ENCODE measurements at regions not wholly inside any gene's neighbourhood (a gene's known extent, or its start where the extent isn't known, plus 50 kb on each side); places are given as distances from the start of the nearest gene placed in this dataset.

DNA sequence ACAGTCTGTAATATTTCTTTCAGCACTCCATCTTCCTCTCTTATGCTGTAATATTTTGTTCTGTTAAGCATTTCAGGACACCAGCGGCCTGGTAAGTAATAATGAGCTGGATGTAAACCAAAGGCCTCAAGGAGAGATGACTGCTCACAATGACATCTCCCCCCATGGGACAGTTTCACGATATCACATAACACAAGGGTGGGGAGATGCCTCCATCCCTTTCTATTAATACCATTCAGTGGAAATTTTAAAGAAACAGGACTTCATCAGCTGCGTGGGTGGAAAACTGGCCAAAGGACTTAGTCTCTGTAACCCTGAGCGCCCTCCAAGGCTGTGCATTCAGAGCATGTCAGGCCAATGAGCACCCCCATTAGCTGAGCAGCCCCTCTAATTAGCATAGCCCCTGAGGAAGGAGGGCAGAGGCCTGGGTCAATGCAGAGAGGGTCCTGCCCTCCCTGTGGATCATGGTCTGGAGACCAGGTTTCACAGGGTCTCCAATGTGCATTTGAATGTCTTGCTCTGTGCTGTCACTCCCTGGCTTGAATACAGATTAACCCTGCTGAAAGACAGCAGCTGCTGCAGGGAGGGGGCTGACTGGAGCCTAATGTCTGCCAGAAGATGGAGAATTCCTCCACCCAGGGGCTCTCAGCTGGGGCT lies 156.4 kb downstream of the HS3ST2 start:
- TF ChIP-seq NFIC (IDR thresholded peaks at IDR 0.05): no peak
- TF ChIP-seq CEBPB (IDR thresholded peaks at IDR 0.05): no peak
- no peak for TF ChIP-seq ZBTB7A (IDR thresholded peaks at IDR 0.05; ENCODE audit: low read depth)
- no peak for TF ChIP-seq RAD21 (IDR thresholded peaks at IDR 0.05; ENCODE audit: low read depth)
- TF ChIP-seq YY1 (IDR thresholded peaks at IDR 0.05; ENCODE audit: low read depth): no peak
- no peak for TF ChIP-seq FOXM1 (IDR thresholded peaks at IDR 0.05; ENCODE audit: borderline replicate concordance, low read depth)
- TF ChIP-seq TAF1 (IDR thresholded peaks at IDR 0.05; ENCODE audit: low read depth): no peak
- TF ChIP-seq, protein P1, sequence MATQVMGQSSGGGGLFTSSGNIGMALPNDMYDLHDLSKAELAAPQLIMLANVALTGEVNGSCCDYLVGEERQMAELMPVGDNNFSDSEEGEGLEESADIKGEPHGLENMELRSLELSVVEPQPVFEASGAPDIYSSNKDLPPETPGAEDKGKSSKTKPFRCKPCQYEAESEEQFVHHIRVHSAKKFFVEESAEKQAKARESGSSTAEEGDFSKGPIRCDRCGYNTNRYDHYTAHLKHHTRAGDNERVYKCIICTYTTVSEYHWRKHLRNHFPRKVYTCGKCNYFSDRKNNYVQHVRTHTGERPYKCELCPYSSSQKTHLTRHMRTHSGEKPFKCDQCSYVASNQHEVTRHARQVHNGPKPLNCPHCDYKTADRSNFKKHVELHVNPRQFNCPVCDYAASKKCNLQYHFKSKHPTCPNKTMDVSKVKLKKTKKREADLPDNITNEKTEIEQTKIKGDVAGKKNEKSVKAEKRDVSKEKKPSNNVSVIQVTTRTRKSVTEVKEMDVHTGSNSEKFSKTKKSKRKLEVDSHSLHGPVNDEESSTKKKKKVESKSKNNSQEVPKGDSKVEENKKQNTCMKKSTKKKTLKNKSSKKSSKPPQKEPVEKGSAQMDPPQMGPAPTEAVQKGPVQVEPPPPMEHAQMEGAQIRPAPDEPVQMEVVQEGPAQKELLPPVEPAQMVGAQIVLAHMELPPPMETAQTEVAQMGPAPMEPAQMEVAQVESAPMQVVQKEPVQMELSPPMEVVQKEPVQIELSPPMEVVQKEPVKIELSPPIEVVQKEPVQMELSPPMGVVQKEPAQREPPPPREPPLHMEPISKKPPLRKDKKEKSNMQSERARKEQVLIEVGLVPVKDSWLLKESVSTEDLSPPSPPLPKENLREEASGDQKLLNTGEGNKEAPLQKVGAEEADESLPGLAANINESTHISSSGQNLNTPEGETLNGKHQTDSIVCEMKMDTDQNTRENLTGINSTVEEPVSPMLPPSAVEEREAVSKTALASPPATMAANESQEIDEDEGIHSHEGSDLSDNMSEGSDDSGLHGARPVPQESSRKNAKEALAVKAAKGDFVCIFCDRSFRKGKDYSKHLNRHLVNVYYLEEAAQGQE (IDR thresholded peaks at IDR 0.05; ENCODE audit: low read depth): no peak
- TF ChIP-seq TEAD4 (IDR thresholded peaks at IDR 0.05): no peak
- TF ChIP-seq, protein P2, sequence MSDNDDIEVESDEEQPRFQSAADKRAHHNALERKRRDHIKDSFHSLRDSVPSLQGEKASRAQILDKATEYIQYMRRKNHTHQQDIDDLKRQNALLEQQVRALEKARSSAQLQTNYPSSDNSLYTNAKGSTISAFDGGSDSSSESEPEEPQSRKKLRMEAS (IDR thresholded peaks at IDR 0.05): no peak
- no peak for TF ChIP-seq EP300 (IDR thresholded peaks at IDR 0.05; ENCODE audit: borderline replicate concordance)
- no peak for TF ChIP-seq EGR1 (IDR thresholded peaks at IDR 0.05)
- TF ChIP-seq CREB1 (IDR thresholded peaks at IDR 0.05; ENCODE audit: low read depth): no peak
- no peak for TF ChIP-seq TCF12 (IDR thresholded peaks at IDR 0.05; ENCODE audit: low read depth)
- TF ChIP-seq, protein P3, sequence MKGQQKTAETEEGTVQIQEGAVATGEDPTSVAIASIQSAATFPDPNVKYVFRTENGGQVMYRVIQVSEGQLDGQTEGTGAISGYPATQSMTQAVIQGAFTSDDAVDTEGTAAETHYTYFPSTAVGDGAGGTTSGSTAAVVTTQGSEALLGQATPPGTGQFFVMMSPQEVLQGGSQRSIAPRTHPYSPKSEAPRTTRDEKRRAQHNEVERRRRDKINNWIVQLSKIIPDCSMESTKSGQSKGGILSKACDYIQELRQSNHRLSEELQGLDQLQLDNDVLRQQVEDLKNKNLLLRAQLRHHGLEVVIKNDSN (IDR thresholded peaks at IDR 0.05): no peak

DNA sequence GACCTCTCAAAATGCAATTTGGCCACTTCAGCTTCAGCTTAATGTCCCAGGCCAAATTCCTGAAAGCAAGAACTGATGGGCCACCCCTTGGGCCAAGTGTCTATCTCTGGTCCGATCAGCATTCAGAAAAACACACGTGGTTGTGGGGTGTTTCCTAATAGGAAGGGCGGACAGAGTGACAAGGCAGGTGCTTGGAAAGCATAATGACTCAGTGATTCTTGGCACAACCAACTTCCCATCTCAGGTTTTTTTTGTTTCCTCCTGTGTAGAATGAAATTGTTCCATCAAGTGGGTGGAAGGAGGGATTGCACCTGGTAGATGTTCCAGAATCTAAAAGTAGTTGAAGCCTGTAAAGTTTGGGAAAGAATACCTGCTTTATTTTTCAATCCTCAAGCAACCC lies 155.6 kb downstream of the HS3ST2 start:
- no peak for TF ChIP-seq ZBTB7A (IDR thresholded peaks at IDR 0.05; ENCODE audit: low read depth)
- no peak for TF ChIP-seq TCF12 (IDR thresholded peaks at IDR 0.05; ENCODE audit: low read depth)
- no peak for TF ChIP-seq EP300 (IDR thresholded peaks at IDR 0.05; ENCODE audit: borderline replicate concordance)
- TF ChIP-seq FOXM1 (IDR thresholded peaks at IDR 0.05; ENCODE audit: borderline replicate concordance, low read depth): no peak
- no peak for TF ChIP-seq TEAD4 (IDR thresholded peaks at IDR 0.05)
- TF ChIP-seq CREB1 (IDR thresholded peaks at IDR 0.05; ENCODE audit: low read depth): no peak
- TF ChIP-seq, protein P3 (IDR thresholded peaks at IDR 0.05): no peak

DNA sequence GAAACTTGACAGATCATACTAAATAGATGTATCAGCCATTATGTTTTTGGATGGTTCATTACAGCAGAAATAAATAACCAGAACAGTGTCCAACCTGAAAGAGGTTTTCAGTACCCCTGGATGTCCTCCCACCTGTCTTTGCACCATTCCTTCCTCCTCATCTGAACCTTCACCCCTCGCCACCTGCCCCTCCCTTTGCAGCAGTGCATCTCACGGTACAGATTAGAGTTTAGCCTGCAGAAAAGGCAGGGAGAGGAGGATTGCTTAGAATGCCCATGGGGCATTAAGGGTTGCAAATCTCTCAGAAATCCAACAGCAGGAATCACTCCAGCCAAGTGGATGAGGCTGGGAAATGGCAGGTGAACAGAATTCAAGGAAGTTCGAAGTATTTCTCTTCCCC lies 155.0 kb downstream of the HS3ST2 start:
- TF ChIP-seq EP300 (IDR thresholded peaks at IDR 0.05; ENCODE audit: borderline replicate concordance) (no peak), EGR1 (IDR thresholded peaks at IDR 0.05) (no peak), RAD21 (IDR thresholded peaks at IDR 0.05; ENCODE audit: low read depth) (no peak), FOXM1 (IDR thresholded peaks at IDR 0.05; ENCODE audit: borderline replicate concordance, low read depth) (no peak), TEAD4 (IDR thresholded peaks at IDR 0.05) (no peak), CEBPB (IDR thresholded peaks at IDR 0.05) (no peak)
- TF ChIP-seq, protein P1 (IDR thresholded peaks at IDR 0.05; ENCODE audit: low read depth): no peak

DNA sequence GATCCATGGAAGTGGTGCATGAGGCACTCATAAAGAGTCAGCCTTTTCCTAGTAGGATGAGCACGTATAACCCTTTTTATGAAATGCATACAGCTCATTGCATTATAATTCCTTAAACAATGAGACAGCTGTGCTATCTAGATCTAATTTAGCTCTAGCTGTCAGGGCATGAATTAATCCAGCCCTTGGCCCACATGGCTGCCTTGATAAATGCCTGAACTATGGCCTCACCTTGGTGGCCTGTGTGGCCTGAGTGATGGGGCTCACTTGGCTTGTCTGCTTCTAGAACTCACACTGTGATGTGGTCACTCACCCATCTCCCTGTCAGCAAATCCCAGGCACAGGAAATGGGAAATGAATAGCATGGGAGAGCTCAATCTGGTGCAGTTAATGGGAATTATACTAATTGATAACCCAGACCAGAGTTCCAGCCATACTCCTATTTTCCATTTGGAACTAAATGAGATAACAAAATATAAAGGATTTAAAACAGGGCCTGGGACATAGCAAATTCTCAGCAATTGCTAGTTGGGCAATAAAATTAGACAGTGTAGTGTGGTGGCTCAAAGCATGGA lies 153.6 kb downstream of the HS3ST2 start:
- TF ChIP-seq, protein P3 (IDR thresholded peaks at IDR 0.05): no peak
- TF ChIP-seq RAD21 (IDR thresholded peaks at IDR 0.05; ENCODE audit: low read depth) (no peak), ZBTB7A (IDR thresholded peaks at IDR 0.05; ENCODE audit: low read depth) (no peak), CEBPB (IDR thresholded peaks at IDR 0.05) (no peak), TAF1 (IDR thresholded peaks at IDR 0.05; ENCODE audit: low read depth) (no peak), EP300 (IDR thresholded peaks at IDR 0.05; ENCODE audit: borderline replicate concordance) (no peak), YY1 (IDR thresholded peaks at IDR 0.05; ENCODE audit: low read depth) (no peak)
